ENCODE measurements at regions not wholly inside any gene's neighbourhood (a gene's known extent, or its start where the extent isn't known, plus 50 kb on each side); places are given as distances from the start of the nearest gene placed in this dataset.

- H3K4me3 ChIP-seq (ENCODE audit: control insufficient read depth, low read depth, low read length): no peak overlapping the region
- no peak for DNase-seq (ENCODE audit: low read depth)
These were observed 191.0 kb downstream of the HRH4 start for GRCh38 chr18:24651434-24651833.

GRCh38 chr18:24656050-24656449 lies 195.6 kb downstream of the HRH4 start:
- no peak for DNase-seq (ENCODE audit: low read depth)
- no peak overlapping the region for H3K4me3 ChIP-seq (ENCODE audit: control insufficient read depth, low read depth, low read length)
- TF ChIP-seq CTCF (conservative IDR thresholded peaks at IDR 0.05; ENCODE audit: control insufficient read depth, insufficient read depth, low read depth, low read length): no peak

More at GRCh38 chr18:24651434-24651833, 191.0 kb downstream of the HRH4 start:
- no peak for TF ChIP-seq CTCF (conservative IDR thresholded peaks at IDR 0.05; ENCODE audit: control insufficient read depth, insufficient read depth, low read depth, low read length)

- no peak overlapping the region for H3K4me3 ChIP-seq (ENCODE audit: control insufficient read depth, low read depth, low read length)
- no peak for TF ChIP-seq CTCF (conservative IDR thresholded peaks at IDR 0.05; ENCODE audit: control insufficient read depth, insufficient read depth, low read depth, low read length)
- DNase-seq (ENCODE audit: low read depth): peak; percentile 83
These were observed 196.4 kb downstream of the HRH4 start for GRCh38 chr18:24656551-24657443.

GRCh38 chr18:24657444-24657842 lies 197.0 kb downstream of the HRH4 start:
- no peak for DNase-seq (ENCODE audit: low read depth)
- no peak overlapping the region for H3K4me3 ChIP-seq (ENCODE audit: control insufficient read depth, low read depth, low read length)
- no peak for TF ChIP-seq CTCF (conservative IDR thresholded peaks at IDR 0.05; ENCODE audit: control insufficient read depth, insufficient read depth, low read depth, low read length)

- no peak for TF ChIP-seq CTCF (conservative IDR thresholded peaks at IDR 0.05; ENCODE audit: control insufficient read depth, insufficient read depth, low read depth, low read length)
- no peak for DNase-seq (ENCODE audit: low read depth)
- no peak overlapping the region for H3K4me3 ChIP-seq (ENCODE audit: control insufficient read depth, low read depth, low read length)
These were observed 197.9 kb downstream of the HRH4 start for GRCh38 chr18:24658302-24658701.

GRCh38 chr18:24659827-24660720 lies 199.6 kb downstream of the HRH4 start:
- no peak for TF ChIP-seq CTCF (conservative IDR thresholded peaks at IDR 0.05; ENCODE audit: control insufficient read depth, insufficient read depth, low read depth, low read length)
- peak; percentile 39 for DNase-seq (ENCODE audit: low read depth)
- peak overlapping the region; percentile 24 for H3K4me3 ChIP-seq (ENCODE audit: control insufficient read depth, low read depth, low read length)

Measured in fibroblast of mammary gland (primary cell).